ENCODE measurements at regions not wholly inside any gene's neighbourhood (a gene's known extent, or its start where the extent isn't known, plus 50 kb on each side); places are given as distances from the start of the nearest gene placed in this dataset.

DNA sequence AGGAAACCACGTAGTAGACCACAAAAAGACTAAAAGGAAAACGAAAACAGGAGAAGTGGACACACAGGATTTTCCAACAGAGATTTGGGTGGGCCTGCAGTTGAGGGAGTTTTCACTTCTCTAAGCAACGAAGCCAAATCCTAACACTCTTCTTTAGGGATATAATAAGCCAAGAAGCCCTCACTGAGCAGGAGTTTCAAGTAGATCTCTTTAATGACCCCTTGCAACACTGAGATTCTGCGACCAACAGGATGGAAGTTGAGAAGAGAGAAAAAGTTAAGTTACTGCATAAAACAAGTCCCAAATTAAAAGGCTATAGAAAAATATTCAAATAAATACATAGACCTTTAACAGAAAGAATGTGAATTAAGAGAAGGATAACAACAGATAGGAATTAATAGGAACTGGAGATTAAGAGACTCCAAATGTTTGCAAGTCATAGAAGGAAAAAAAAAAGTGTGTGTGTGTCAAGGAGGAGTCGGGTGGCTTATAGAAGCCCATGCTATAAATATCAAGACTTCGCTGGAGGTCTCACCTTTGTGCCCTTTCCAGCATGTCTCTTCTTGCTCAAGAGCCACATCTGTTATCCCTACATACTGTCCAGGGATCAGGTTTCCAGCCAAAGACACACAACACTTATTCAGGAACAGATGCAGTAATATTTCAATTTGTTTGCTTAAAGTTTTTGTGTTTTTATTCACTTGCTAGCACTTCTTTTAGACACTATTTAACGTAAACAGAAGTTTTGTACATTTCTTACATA lies 69.4 kb upstream of the ARHGAP28 start:
- no peaks in the 10 kb centered on the region for H3K27me3 ChIP-seq (replicated peaks in 1 of 4; ENCODE audit: control extremely low read depth in 1 of 4, control insufficient read depth in 3 of 4, insufficient read depth in 4 of 4, low read length in 3 of 4)
- H3K79me2 ChIP-seq (ENCODE audit: control insufficient read depth, insufficient read depth, low read length), result no peaks in the 10 kb centered on the region
- H2AFZ ChIP-seq (ENCODE audit: insufficient read depth, low read depth, low read length, poor library complexity, severe bottlenecking), result no peak overlapping the region
- H3K4me3 ChIP-seq (ENCODE audit: control extremely low read depth in 1 of 5, extremely low read depth in 1 of 5, insufficient read depth in 1 of 5, low read depth in 2 of 5, low read length in 4 of 5), result no peak overlapping the region
- no peak overlapping the region for H3K4me2 ChIP-seq (replicated peaks; ENCODE audit: low read depth, low read length, poor library complexity, severe bottlenecking)
- H3K9me3 Mint-ChIP-seq (ENCODE audit: insufficient read depth), result no peaks in the 10 kb centered on the region
- WGBS (ENCODE audit: insufficient coverage), result no CpG with 5 or more reads among the region's 7 CpGs
- peaks cover 0 to 2% (median 0%) of the 10 kb centered on the region in 3 donors for H3K9me3 ChIP-seq (ENCODE audit: control extremely low read depth in 1 of 3, control insufficient read depth in 2 of 3, insufficient read depth in 1 of 3, low read length in 2 of 3)
- ATAC-seq (ENCODE audit: low read depth) (no peak), DNase-seq (no peak)
- H3K4me3 Mint-ChIP-seq, result no peak overlapping the region
- no peaks in the 10 kb centered on the region for H3K27me3 Mint-ChIP-seq
- POLR2A ChIA-PET, result no interaction called here
- TF ChIP-seq EZH2 (IDR thresholded peaks at IDR 0.05; ENCODE audit: borderline replicate concordance, insufficient read depth, low read depth, low read length, poor library complexity, severe bottlenecking), result no peak
- TF ChIP-seq, protein P1, sequence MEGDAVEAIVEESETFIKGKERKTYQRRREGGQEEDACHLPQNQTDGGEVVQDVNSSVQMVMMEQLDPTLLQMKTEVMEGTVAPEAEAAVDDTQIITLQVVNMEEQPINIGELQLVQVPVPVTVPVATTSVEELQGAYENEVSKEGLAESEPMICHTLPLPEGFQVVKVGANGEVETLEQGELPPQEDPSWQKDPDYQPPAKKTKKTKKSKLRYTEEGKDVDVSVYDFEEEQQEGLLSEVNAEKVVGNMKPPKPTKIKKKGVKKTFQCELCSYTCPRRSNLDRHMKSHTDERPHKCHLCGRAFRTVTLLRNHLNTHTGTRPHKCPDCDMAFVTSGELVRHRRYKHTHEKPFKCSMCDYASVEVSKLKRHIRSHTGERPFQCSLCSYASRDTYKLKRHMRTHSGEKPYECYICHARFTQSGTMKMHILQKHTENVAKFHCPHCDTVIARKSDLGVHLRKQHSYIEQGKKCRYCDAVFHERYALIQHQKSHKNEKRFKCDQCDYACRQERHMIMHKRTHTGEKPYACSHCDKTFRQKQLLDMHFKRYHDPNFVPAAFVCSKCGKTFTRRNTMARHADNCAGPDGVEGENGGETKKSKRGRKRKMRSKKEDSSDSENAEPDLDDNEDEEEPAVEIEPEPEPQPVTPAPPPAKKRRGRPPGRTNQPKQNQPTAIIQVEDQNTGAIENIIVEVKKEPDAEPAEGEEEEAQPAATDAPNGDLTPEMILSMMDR (IDR thresholded peaks at IDR 0.05), result no peak
- intact Hi-C loops (cut with micrococcal nuclease), result no loop called here
- CTCF ChIA-PET, result no interaction called here
- no peaks in the 10 kb centered on the region for H3K36me3 ChIP-seq (replicated peaks in 1 of 2; ENCODE audit: control extremely low read depth in 1 of 2, control insufficient read depth in 1 of 2, extremely low read depth in 1 of 2, insufficient read depth in 2 of 2, low read length in 1 of 2)
- no peaks in the 10 kb centered on the region for H3K4me1 Mint-ChIP-seq
- H3K27ac ChIP-seq (ENCODE audit: low read length in 2 of 2), result no peak overlapping the region
- H3K4me1 ChIP-seq (ENCODE audit: control insufficient read depth in 2 of 2, insufficient read depth in 2 of 2, low read length in 2 of 2), result no peaks in the 10 kb centered on the region
- no peaks in the 10 kb centered on the region for H4K20me1 ChIP-seq (ENCODE audit: control insufficient read depth, insufficient read depth, low read length, poor library complexity, severe bottlenecking)
- H3K9ac ChIP-seq (ENCODE audit: low read length), result no peak overlapping the region
- H3K27ac Mint-ChIP-seq, result no peak overlapping the region

DNA sequence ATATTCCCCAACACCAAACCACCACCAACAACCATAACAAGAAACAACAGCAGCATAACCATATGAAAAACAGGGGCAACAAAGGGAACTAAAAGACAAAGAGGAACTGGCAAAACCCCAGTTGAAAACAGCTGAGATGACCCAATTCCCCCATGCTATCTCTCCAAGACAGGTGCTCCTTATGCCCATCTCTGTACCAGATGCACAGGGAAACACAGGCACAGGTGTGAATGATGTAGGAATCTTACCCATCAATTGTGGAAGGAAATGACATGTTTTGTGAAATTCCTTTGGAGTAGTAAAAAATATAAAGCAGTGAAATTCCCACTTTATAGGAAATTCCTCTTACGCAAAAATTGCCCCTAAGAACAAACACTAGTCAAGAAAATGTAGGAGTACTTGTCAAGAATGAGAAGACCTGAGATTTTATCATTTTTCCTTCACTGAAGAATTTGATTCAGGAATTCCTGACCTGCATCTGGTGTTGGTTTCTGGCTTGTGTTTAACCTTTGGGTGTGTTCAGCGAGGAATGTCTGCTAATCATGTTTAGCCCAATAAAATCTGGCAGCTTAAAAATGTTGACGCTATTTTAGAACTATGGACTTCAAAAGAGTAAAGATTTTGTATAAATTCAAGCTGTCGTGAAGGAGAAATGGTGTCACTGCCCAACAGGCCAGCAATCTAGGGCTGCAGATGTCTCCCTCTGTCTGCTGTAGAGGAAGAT lies 67.7 kb upstream of the ARHGAP28 start:
- intact Hi-C loops (cut with micrococcal nuclease), result no loop called here
- Histone ChIP-seq H3K9ac (ENCODE audit: low read length) (no peak overlapping the region), H3K4me2 (replicated peaks; ENCODE audit: low read depth, low read length, poor library complexity, severe bottlenecking) (no peak overlapping the region), H2AFZ (ENCODE audit: insufficient read depth, low read depth, low read length, poor library complexity, severe bottlenecking) (no peak overlapping the region), H3K9me3 (ENCODE audit: control extremely low read depth in 1 of 3, control insufficient read depth in 2 of 3, insufficient read depth in 1 of 3, low read length in 2 of 3) (no peaks in the 10 kb centered on the region), H3K4me3 (ENCODE audit: control extremely low read depth in 1 of 5, extremely low read depth in 1 of 5, insufficient read depth in 1 of 5, low read depth in 2 of 5, low read length in 4 of 5) (no peak overlapping the region), H4K20me1 (ENCODE audit: control insufficient read depth, insufficient read depth, low read length, poor library complexity, severe bottlenecking) (no peaks in the 10 kb centered on the region), H3K79me2 (ENCODE audit: control insufficient read depth, insufficient read depth, low read length) (no peaks in the 10 kb centered on the region), H3K27me3 (replicated peaks in 1 of 4; ENCODE audit: control extremely low read depth in 1 of 4, control insufficient read depth in 3 of 4, insufficient read depth in 4 of 4, low read length in 3 of 4) (no peaks in the 10 kb centered on the region), H3K36me3 (replicated peaks in 1 of 2; ENCODE audit: control extremely low read depth in 1 of 2, control insufficient read depth in 1 of 2, extremely low read depth in 1 of 2, insufficient read depth in 2 of 2, low read length in 1 of 2) (no peaks in the 10 kb centered on the region), H3K4me1 (ENCODE audit: control insufficient read depth in 2 of 2, insufficient read depth in 2 of 2, low read length in 2 of 2) (no peaks in the 10 kb centered on the region), H3K27ac (ENCODE audit: low read length in 2 of 2) (no peak overlapping the region)
- ATAC-seq (ENCODE audit: low read depth) (no peak), DNase-seq (no peak)
- WGBS (ENCODE audit: insufficient coverage), result 85% methylated on average over 2 of the region's 4 CpGs
- H3K27ac Mint-ChIP-seq, result no peak overlapping the region
- H3K4me1 Mint-ChIP-seq, result no peaks in the 10 kb centered on the region
- ChIA-PET POLR2A (no interaction called here), CTCF (no interaction called here)
- no peaks in the 10 kb centered on the region for H3K9me3 Mint-ChIP-seq (ENCODE audit: insufficient read depth)
- no peak overlapping the region for H3K4me3 Mint-ChIP-seq
- TF ChIP-seq EZH2 (IDR thresholded peaks at IDR 0.05; ENCODE audit: borderline replicate concordance, insufficient read depth, low read depth, low read length, poor library complexity, severe bottlenecking), result no peak
- TF ChIP-seq, protein P1 (IDR thresholded peaks at IDR 0.05), result no peak
- H3K27me3 Mint-ChIP-seq, result no peaks in the 10 kb centered on the region
